IPS DF 6.9 (cell line): ENCODE measurements at regions not wholly inside any gene's neighbourhood (a gene's known extent, or its start where the extent isn't known, plus 50 kb on each side); places are given as distances from the start of the nearest gene placed in this dataset.
A peak's percentile ranks its signal among the peaks of the same experiment; 100 is the strongest.

Source experiments
- DNase-seq: peaks from one replicate; pipeline ENCODE4 v3.0.0-alpha.2; 2013; ENCODE audit warnings: low read depth, low spot score
- H3K27ac ChIP-seq: one replicate; pipeline ENCODE4 v1.5.1; 2013; ENCODE audit warnings: low read length, control low read depth
- H3K27me3 ChIP-seq: 2 replicates; pipeline ENCODE4 v1.6.1; 2013; ENCODE audit warnings: mild to moderate bottlenecking, low read length; ENCODE audit not compliant: control insufficient read depth, insufficient read depth
- H3K36me3 ChIP-seq: 2 replicates; pipeline ENCODE4 v1.6.1; 2013; ENCODE audit warnings: low read length; ENCODE audit not compliant: control insufficient read depth, insufficient read depth
- H3K4me1 ChIP-seq: 2 replicates; pipeline ENCODE4 v1.6.1; 2013; ENCODE audit warnings: low read length; ENCODE audit not compliant: control insufficient read depth, insufficient read depth
- H3K4me3 ChIP-seq: 2 replicates; pipeline ENCODE4 v1.5.1; 2013; ENCODE audit warnings: mild to moderate bottlenecking, low read length
- H3K9me3 ChIP-seq: 2 replicates; pipeline ENCODE4 v1.6.1; 2013; ENCODE audit warnings: low read length, inconsistent platforms; ENCODE audit not compliant: control insufficient read depth, insufficient read depth
- WGBS: extraction: QIAGEN DNeasy Blood & Tissue Kit; methylation state at CpG from one replicate; pipeline ENCODE4 v1.1.7; 2013; ENCODE audit warnings: mixed read lengths, missing lambda C conversion rate; ENCODE audit not compliant: insufficient read length, insufficient coverage; 5-methylcytosine and 5-hydroxymethylcytosine counted together

DNA sequence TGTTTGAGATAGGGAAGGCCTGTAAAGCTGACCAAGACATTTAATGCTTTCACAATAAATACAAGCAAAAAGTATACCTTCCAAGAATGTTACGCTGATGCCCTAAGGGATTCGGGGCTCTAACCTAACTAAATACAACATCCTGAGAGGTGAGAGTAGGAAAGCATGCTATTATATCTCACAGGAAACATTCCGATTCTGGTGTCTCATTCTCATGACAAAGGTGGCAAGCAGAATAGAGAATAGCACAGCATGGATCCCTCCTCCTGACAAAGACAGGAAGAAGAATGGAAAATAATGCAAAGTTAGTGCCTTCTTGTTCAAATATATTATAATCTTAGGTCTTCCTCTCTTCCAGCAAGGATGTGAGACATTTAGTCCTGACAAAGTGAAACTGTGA is 504.3 kb downstream of the TFEC start:
- peaks cover 5% of the 10 kb centered on the region for H3K9me3 ChIP-seq
- H3K36me3 ChIP-seq: no peaks in the 10 kb centered on the region
- H3K4me3 ChIP-seq: no peak overlapping the region
- H3K27me3 ChIP-seq: peaks cover 6% of the 10 kb centered on the region; the same call in 1 of the 2 replicates
- H3K27ac ChIP-seq: no peak overlapping the region
- no CpG with 5 or more reads among the region's 3 CpGs for WGBS
- peak; percentile 79 for DNase-seq
- no peaks in the 10 kb centered on the region for H3K4me1 ChIP-seq

DNA sequence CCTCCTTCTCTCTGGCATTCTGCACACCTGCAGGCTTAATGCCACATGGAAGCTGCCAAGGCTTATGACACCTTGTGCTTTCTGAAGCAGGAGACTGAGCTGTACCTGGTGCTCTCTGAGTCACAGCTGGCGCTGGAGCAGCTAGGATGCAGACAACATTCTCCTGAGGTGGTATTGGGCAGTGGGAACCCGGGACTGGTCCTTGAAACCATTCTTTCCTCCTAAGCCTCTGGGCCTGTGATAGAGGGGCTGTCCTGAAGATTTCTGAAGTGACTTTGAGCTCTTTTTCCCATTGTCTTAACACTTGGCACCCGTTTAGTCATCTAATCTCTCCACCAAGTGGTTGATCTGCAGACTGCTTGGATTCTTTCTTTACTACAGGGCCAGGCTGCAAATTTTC is 508.4 kb downstream of the TFEC start:
- no peak for DNase-seq
- peaks cover 5% of the 10 kb centered on the region for H3K9me3 ChIP-seq
- H3K4me1 ChIP-seq: no peaks in the 10 kb centered on the region
- no peak overlapping the region for H3K27ac ChIP-seq
- no CpG with 5 or more reads among the region's 3 CpGs for WGBS
- H3K27me3 ChIP-seq: peaks cover 6% of the 10 kb centered on the region; the same call in 1 of the 2 replicates
- no peaks in the 10 kb centered on the region for H3K36me3 ChIP-seq
- H3K4me3 ChIP-seq: no peak overlapping the region

GRCh38 chr7:115516341-115516740 is 514.2 kb downstream of the TFEC start:
- Histone ChIP-seq H3K36me3 (no peaks in the 10 kb centered on the region), H3K27me3 (no peaks in the 10 kb centered on the region), H3K9me3 (no peaks in the 10 kb centered on the region), H3K4me3 (no peak overlapping the region), H3K27ac (no peak overlapping the region), H3K4me1 (no peaks in the 10 kb centered on the region)
- no CpG with 5 or more reads among the region's 2 CpGs for WGBS
- no peak for DNase-seq

- H3K4me3 ChIP-seq: no peak overlapping the region
- no peak overlapping the region for H3K27ac ChIP-seq
- H3K36me3 ChIP-seq: no peaks in the 10 kb centered on the region
- no peaks in the 10 kb centered on the region for H3K27me3 ChIP-seq
- no CpG with 5 or more reads among the region's 3 CpGs for WGBS
- DNase-seq: no peak
- H3K9me3 ChIP-seq: no peaks in the 10 kb centered on the region
- H3K4me1 ChIP-seq: no peaks in the 10 kb centered on the region
Measured at GRCh38 chr7:115511330-115511729, 519.2 kb downstream of the TFEC start.

DNA sequence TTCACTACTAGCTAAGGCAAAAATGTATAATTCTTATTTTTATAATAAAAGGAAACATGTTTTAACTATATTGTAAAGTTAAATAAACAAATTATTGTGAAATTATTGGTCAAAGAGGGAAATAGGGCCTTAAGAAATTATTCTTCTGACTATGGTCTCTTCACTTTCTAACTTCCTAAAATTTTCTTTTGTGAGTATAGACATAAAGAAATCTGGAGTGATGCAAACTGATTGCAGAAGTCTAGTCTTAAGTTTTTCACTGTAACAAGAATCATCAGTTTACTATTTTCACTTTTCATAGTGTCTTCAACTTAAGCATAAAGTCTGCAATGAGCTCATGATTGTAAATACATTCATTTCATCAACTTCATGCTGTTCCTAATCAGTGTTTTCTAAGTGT is 525.4 kb downstream of the TFEC start:
- Histone ChIP-seq H3K4me1 (no peaks in the 10 kb centered on the region), H3K27me3 (no peaks in the 10 kb centered on the region), H3K4me3 (no peak overlapping the region), H3K27ac (no peak overlapping the region), H3K9me3 (no peaks in the 10 kb centered on the region), H3K36me3 (no peaks in the 10 kb centered on the region)
- no peak for DNase-seq

GRCh38 chr7:115499956-115500355 is 530.6 kb downstream of the TFEC start:
- H3K9me3 ChIP-seq: no peaks in the 10 kb centered on the region
- H3K4me3 ChIP-seq: no peak overlapping the region
- H3K27me3 ChIP-seq: no peaks in the 10 kb centered on the region
- no peaks in the 10 kb centered on the region for H3K36me3 ChIP-seq
- no peaks in the 10 kb centered on the region for H3K4me1 ChIP-seq
- no CpG with 5 or more reads among the region's 3 CpGs for WGBS
- DNase-seq: no peak
- no peak overlapping the region for H3K27ac ChIP-seq

DNA sequence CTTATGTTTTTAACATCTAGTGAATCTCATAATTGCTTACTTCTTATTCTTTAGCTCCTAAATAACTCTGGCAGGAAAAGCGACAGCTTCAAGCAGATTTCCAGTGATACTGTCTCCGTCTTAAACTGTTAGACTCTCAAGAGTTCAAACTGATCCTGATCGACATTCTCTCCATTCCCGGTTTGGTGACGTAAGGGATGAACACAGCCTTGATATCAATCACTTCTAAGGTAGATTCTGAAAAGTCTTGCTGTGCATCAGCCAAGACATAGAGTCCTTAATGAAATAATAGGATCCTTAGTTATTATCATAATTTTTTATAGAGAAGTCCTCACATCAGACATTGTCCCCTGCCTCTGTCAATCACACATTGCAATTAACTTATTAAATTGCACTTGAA is 534.6 kb downstream of the TFEC start:
- no peak for DNase-seq
- H3K4me1 ChIP-seq: no peaks in the 10 kb centered on the region
- H3K36me3 ChIP-seq: no peaks in the 10 kb centered on the region
- no peak overlapping the region for H3K4me3 ChIP-seq
- H3K27me3 ChIP-seq: no peaks in the 10 kb centered on the region
- WGBS: no CpG with 5 or more reads among the region's 5 CpGs
- H3K27ac ChIP-seq: no peak overlapping the region
- H3K9me3 ChIP-seq: no peaks in the 10 kb centered on the region

DNA sequence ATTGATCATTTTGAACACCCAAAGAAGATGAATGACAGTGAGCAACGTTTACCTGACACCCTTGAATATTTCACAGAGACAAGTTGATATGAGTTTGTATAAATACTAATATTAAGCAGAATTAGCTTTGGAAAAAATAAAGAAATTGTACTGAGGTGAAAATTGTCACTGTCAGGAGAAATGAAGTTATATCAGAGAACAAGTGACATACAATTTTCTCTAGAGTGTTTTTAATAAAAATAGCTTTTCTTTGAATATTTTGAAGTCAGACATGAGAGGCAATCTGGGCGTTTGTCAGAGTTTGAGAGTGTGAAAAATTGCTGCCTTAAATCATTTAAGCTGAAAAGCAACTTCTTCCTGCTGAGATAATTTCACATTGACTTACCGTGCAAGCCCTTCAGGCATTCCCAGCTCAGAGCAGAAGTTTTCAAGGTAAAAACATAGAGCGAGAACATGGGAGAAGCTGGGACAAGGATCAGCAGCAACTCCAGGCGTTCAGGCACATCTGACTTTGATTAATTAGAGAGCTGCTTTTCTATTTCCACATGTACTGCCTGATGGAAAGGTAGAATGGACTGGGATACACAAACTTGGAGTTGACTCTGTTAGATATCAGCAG is 535.9 kb downstream of the TFEC start:
- H3K27me3 ChIP-seq: no peaks in the 10 kb centered on the region
- H3K27ac ChIP-seq: no peak overlapping the region
- H3K36me3 ChIP-seq: no peaks in the 10 kb centered on the region
- no peaks in the 10 kb centered on the region for H3K4me1 ChIP-seq
- WGBS: no CpG with 5 or more reads among the region's 5 CpGs
- DNase-seq: no peak
- H3K4me3 ChIP-seq: no peak overlapping the region
- H3K9me3 ChIP-seq: no peaks in the 10 kb centered on the region

DNA sequence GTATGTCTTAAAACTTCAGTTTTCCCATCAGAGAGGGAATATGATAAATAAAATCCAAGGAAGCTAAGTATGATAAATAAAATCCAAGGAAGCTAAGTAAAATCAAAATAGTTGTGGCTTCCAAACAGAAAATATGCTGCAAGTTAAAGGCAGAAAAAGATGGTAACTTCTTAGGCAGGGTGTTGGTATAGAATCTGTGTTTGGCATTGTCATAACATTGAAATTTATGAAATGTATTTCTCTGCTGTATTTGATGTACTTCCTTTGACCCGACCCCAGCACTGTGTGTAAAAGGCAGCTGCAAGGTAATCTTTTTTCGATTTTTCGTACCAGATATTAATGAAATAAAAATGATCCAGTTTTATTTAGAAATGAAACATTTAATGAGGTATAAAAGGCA is 537.2 kb downstream of the TFEC start:
- no peak for DNase-seq
- Histone ChIP-seq H3K4me3 (no peak overlapping the region), H3K27me3 (no peaks in the 10 kb centered on the region), H3K27ac (no peak overlapping the region), H3K4me1 (no peaks in the 10 kb centered on the region), H3K36me3 (no peaks in the 10 kb centered on the region), H3K9me3 (no peaks in the 10 kb centered on the region)
- WGBS: no CpG with 5 or more reads among the region's 3 CpGs

GRCh38 chr7:115491744-115492380 is 538.7 kb downstream of the TFEC start:
- Histone ChIP-seq H3K4me1 (no peaks in the 10 kb centered on the region), H3K4me3 (no peak overlapping the region), H3K27ac (no peak overlapping the region), H3K27me3 (no peaks in the 10 kb centered on the region), H3K36me3 (no peaks in the 10 kb centered on the region), H3K9me3 (no peaks in the 10 kb centered on the region)
- DNase-seq: no peak
- 100% methylated on average over 2 of the region's 4 CpGs for WGBS

- no peak for DNase-seq
- 100% methylated on average over 1 of the region's 1 CpG for WGBS
Measured at GRCh38 chr7:115479448-115479847, 551.1 kb downstream of the TFEC start.

More at GRCh38 chr7:115479448-115479847, 551.1 kb downstream of the TFEC start:
- H3K9me3 ChIP-seq: no peaks in the 10 kb centered on the region
- no peak overlapping the region for H3K4me3 ChIP-seq
- H3K4me1 ChIP-seq: peaks cover 2% of the 10 kb centered on the region; the same call in 1 of the 2 replicates
- no peaks in the 10 kb centered on the region for H3K36me3 ChIP-seq
- no peak overlapping the region for H3K27ac ChIP-seq
- no peaks in the 10 kb centered on the region for H3K27me3 ChIP-seq
